A673 (cell line): ENCODE measurements at regions not wholly inside any gene's neighbourhood (a gene's known extent, or its start where the extent isn't known, plus 50 kb on each side); places are given as distances from the start of the nearest gene placed in this dataset.

Source experiments
- BruUV-seq: library from RNA; stranded (reverse); fragments of 400-500 nt; replicated peaks from 2 replicates; lab custom pipeline; 2021; lab: Mats Ljungman, UMichigan
- CTCF ChIA-PET: fragments of 300-600 bp; sonication (Branson Sonifier 250); formaldehyde crosslinking; loops from one replicate; lab custom pipeline; 2022; ENCODE audit warnings: antibody characterized with exemption; lab: Charles Lee
- POLR2A ChIA-PET: fragments of 300-600 bp; sonication (Branson Sonifier 250); formaldehyde crosslinking; loops from one replicate; lab custom pipeline; 2022; ENCODE audit warnings: antibody characterized with exemption; ENCODE audit not compliant: low non-redundant PET; lab: Charles Lee
- DNase-seq: peaks from one replicate; pipeline ENCODE4 v3.0.0-alpha.2; 2015; ENCODE audit warnings: low spot score
- H3K27ac ChIP-seq: fragments of 200-600 bp; sonication (generic); 2 replicates; pipeline ENCODE4 v1.5.1; 2016; ENCODE audit warnings: mixed run types, low read depth, mild to moderate bottlenecking, mixed read lengths, antibody characterized with exemption, low read length; ENCODE audit not compliant: poor library complexity, severe bottlenecking
- H3K27me3 ChIP-seq: fragments of 200-600 bp; sonication (generic); replicated peaks from 2 replicates; pipeline ENCODE4 v1.6.1; 2017; ENCODE audit warnings: mixed run types, low read depth, mild to moderate bottlenecking, mixed read lengths, antibody characterized with exemption, low read length; ENCODE audit not compliant: insufficient read depth, poor library complexity
- H3K36me3 ChIP-seq: fragments of 200-600 bp; sonication (generic); 2 replicates; pipeline ENCODE4 v1.6.1; 2016; ENCODE audit warnings: mixed run types, mild to moderate bottlenecking, mixed read lengths, antibody characterized with exemption, low read length; ENCODE audit not compliant: insufficient read depth, poor library complexity, severe bottlenecking
- H3K4me1 ChIP-seq: fragments of 200-600 bp; sonication (generic); 2 replicates; pipeline ENCODE4 v1.6.1; 2017; ENCODE audit warnings: mixed run types, mild to moderate bottlenecking, mixed read lengths, antibody characterized with exemption, low read length; ENCODE audit not compliant: insufficient read depth, poor library complexity, severe bottlenecking
- H3K4me3 ChIP-seq: fragments of 200-600 bp; sonication (generic); 2 replicates; pipeline ENCODE4 v1.5.1; 2016; ENCODE audit warnings: low read depth, mixed run types, mild to moderate bottlenecking, mixed read lengths, low read length; ENCODE audit not compliant: poor library complexity, severe bottlenecking
- H3K9me3 ChIP-seq: fragments of 200-600 bp; sonication (generic); 2 replicates; pipeline ENCODE4 v1.6.1; 2016; ENCODE audit warnings: mixed run types, low read depth, mild to moderate bottlenecking, mixed read lengths, antibody characterized with exemption, low read length; ENCODE audit not compliant: poor library complexity, severe bottlenecking
- EZH2 ChIP-seq: fragments of 200-600 bp; sonication (generic); IDR thresholded peaks from 2 replicates; pipeline ENCODE4 v1.6.1; 2017; ENCODE audit warnings: borderline replicate concordance, low read depth, mild to moderate bottlenecking, mixed read lengths, antibody characterized with exemption, low read length; ENCODE audit not compliant: poor library complexity, severe bottlenecking
- intact Hi-C: fragments of 100-400 bp; cut with micrococcal nuclease; formaldehyde crosslinking; loops from one replicate; pipeline ENCODE4 v1.10.0; 2022; ENCODE audit not compliant: unreplicated experiment
- TF ChIP-seq, protein P1 (sequence below): fragments of 300-800, 200-600 bp; sonication (generic); conservative IDR thresholded peaks from 2 replicates; pipeline ENCODE4 v1.5.1; 2017; ENCODE audit warnings: low read depth, mild to moderate bottlenecking, antibody characterized with exemption, low read length, moderate library complexity, mixed read lengths

- no peak overlapping the region for H3K27ac ChIP-seq
- H3K27me3 ChIP-seq, result no peaks in the 10 kb centered on the region
- H3K4me1 ChIP-seq, result peaks cover 38% of the 10 kb centered on the region
- BruUV-seq, result no TSS peak
- no peak overlapping the region for H3K4me3 ChIP-seq
- intact Hi-C loops, result no loop called here
- TF ChIP-seq, protein P1, sequence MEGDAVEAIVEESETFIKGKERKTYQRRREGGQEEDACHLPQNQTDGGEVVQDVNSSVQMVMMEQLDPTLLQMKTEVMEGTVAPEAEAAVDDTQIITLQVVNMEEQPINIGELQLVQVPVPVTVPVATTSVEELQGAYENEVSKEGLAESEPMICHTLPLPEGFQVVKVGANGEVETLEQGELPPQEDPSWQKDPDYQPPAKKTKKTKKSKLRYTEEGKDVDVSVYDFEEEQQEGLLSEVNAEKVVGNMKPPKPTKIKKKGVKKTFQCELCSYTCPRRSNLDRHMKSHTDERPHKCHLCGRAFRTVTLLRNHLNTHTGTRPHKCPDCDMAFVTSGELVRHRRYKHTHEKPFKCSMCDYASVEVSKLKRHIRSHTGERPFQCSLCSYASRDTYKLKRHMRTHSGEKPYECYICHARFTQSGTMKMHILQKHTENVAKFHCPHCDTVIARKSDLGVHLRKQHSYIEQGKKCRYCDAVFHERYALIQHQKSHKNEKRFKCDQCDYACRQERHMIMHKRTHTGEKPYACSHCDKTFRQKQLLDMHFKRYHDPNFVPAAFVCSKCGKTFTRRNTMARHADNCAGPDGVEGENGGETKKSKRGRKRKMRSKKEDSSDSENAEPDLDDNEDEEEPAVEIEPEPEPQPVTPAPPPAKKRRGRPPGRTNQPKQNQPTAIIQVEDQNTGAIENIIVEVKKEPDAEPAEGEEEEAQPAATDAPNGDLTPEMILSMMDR, result no peak
- no peak for TF ChIP-seq EZH2
- no peaks in the 10 kb centered on the region for H3K36me3 ChIP-seq
- ChIA-PET POLR2A (interaction anchor here (0.6 to 0.7 kb wide), 2 partner anchors 136 to 719 kb away, joined by 3 to 13 read pairs; no protein-coding TSS in a partner anchor), CTCF (interaction anchor here (0.7 kb wide), 1 partner anchor 329 kb away, joined by 6 read pairs; no protein-coding TSS in a partner anchor)
- no peaks in the 10 kb centered on the region for H3K9me3 ChIP-seq
- peak; percentile 6 for DNase-seq
Measured at GRCh38 chr6:73885393-73885792, 189.4 kb downstream of the CD109 start.

DNA sequence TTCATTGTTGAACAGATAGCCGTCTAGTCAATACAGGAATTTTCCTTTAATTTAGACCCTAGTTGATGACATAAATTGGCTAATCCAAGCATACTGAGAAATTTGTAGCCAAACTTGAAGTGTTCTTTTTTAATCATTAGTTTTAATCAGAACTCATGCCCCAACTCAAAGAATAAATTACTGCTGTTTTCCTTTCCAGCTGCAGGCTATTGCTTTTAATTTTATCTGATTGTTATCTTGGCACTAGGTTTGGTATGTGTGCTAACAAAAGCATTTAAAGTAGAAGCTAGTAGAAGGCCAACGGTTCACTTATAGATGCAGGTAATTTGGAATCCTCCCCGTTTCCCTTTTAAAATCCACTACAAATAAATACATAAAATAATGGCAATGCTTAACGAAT, 188.5 kb downstream of the CD109 start:
- Histone ChIP-seq H3K27me3 (no peaks in the 10 kb centered on the region), H3K36me3 (no peaks in the 10 kb centered on the region), H3K9me3 (no peaks in the 10 kb centered on the region), H3K27ac (no peak overlapping the region), H3K4me3 (no peak overlapping the region), H3K4me1 (peaks cover 38% of the 10 kb centered on the region)
- DNase-seq, result no peak
- ChIA-PET POLR2A (interaction anchor here (0.7 kb wide), 2 partner anchors 27 to 720 kb away, joined by 3 to 13 read pairs; no protein-coding TSS in a partner anchor), CTCF (no interaction called here)
- no TSS peak for BruUV-seq
- TF ChIP-seq, protein P1, result no peak
- no peak for TF ChIP-seq EZH2
- intact Hi-C loops, result no loop called here

DNA sequence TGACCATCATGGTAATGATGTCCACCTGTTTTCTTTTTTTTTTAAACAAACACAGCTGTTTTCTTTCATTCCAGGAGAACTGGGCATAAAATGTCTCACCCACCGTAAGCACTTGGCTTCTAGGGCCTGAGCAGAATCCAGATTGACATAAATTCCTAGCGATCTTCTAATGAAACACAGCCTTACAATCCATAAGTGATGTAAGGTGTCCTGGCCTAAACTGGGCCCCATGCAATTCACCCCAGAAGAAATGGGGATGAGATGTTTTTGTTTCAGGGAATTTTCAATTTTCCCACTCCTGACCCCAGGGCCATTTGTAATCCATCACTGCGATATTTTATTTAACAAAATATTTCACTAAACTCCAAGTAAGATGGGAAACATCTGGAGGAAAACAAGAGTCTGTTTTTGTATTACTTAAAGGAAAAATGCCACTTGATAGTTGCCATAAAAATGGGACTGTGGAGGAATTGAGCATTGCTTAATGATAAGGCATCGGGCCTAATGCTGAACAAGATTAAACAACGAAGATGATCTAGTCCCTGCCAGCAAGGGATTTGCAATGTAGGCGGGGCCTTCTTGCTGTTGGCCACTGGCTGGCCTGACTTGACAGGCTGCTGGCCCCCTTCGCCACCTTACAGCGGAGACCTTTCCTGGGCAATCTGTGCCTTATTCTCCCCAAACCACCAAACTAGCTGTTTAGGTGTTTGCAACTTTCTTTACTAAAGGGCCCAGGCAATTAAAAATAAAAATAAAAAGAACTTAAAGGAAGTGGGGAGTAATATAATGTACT, 183.7 kb downstream of the CD109 start:
- H3K27ac ChIP-seq, result no peak overlapping the region
- H3K36me3 ChIP-seq, result no peaks in the 10 kb centered on the region
- CTCF ChIA-PET, result no interaction called here
- H3K4me3 ChIP-seq, result no peak overlapping the region
- intact Hi-C loops, result no loop called here
- no peak for DNase-seq
- TF ChIP-seq EZH2, result no peak
- TF ChIP-seq, protein P1, result no peak
- no peaks in the 10 kb centered on the region for H3K9me3 ChIP-seq
- peaks cover 10% of the 10 kb centered on the region for H3K4me1 ChIP-seq
- POLR2A ChIA-PET, result no interaction called here
- no peaks in the 10 kb centered on the region for H3K27me3 ChIP-seq
- no TSS peak for BruUV-seq
